Endothelial cell of umbilical vein (primary cell): ENCODE measurements at regions not wholly inside any gene's neighbourhood (a gene's known extent, or its start where the extent isn't known, plus 50 kb on each side); places are given as distances from the start of the nearest gene placed in this dataset.

Experiments used
- BruUV-seq: library from RNA; stranded (reverse); fragments of 400-500 nt; replicated peaks from 2 replicates; lab custom pipeline; 2021; lab: Mats Ljungman, UMichigan
- CTCF ChIA-PET: fragments of 300-600, 350-600 bp; sonication (Branson Sonifier 250); formaldehyde crosslinking; loops from one replicate; lab custom pipeline; 2021; ENCODE audit warnings: antibody characterized with exemption, inconsistent platforms; lab: Charles Lee
- POLR2A ChIA-PET: fragments of 300-600, 350-600 bp; sonication (Branson Sonifier 250); formaldehyde crosslinking; loops from one replicate; lab custom pipeline; 2021; ENCODE audit warnings: antibody characterized with exemption, inconsistent platforms; lab: Charles Lee
- DNase-seq: peaks from one replicate; pipeline ENCODE4 v3.0.0-alpha.2; 2011; ENCODE audit warnings: low read depth, low spot score
- FAIRE-seq: peaks from 2 replicates; lab custom pipeline; 2011; peaks lifted over from hg19 to GRCh38; lab: Jason Lieb, UNC
- H2AFZ ChIP-seq: 2 replicates; pipeline ENCODE4 v1.6.0; 2012; ENCODE audit warnings: low read depth, low read length, control low read depth, inconsistent platforms
- H3K27ac ChIP-seq: 2 replicates; pipeline ENCODE4 v1.5.1; 2011; ENCODE audit warnings: low read depth, mild to moderate bottlenecking, control low read depth, low read length, moderate library complexity; ENCODE audit not compliant: insufficient read depth
- H3K27me3 ChIP-seq, 2 experiments: 2 replicates each; pipeline versions ENCODE4 v1.6.0 to v1.6.1; 2011; ENCODE audit warnings: low read length in 2 of 2, mixed read lengths in 1 of 2; ENCODE audit not compliant: control insufficient read depth in 2 of 2, insufficient read depth in 2 of 2
- H3K36me3 ChIP-seq, 2 experiments: 2 replicates in 1 of 2; 3 replicates in 1 of 2; pipeline ENCODE4 v1.5.1; 2011; ENCODE audit warnings: low read length in 2 of 2, mild to moderate bottlenecking in 1 of 2, moderate library complexity in 1 of 2; ENCODE audit not compliant: control insufficient read depth in 2 of 2, insufficient read depth in 2 of 2; ENCODE audit errors: extremely low read depth in 1 of 2
- H3K4me1 ChIP-seq: 3 replicates; pipeline ENCODE4 v1.5.1; 2011; ENCODE audit warnings: mild to moderate bottlenecking, low read length; ENCODE audit not compliant: control insufficient read depth, insufficient read depth; ENCODE audit errors: extremely low read depth
- H3K4me2 ChIP-seq: 2 replicates; pipeline ENCODE4 v1.6.1; 2011; ENCODE audit warnings: low read length, control low read depth, mixed read lengths; ENCODE audit not compliant: insufficient read depth
- H3K4me3 ChIP-seq, 3 experiments: fragments of 200-600 bp in 1 of 3; sonication (generic), shearing (Covaris generic) in 1 of 3; replicated peaks in 1 of 3; 2 replicates each; pipeline ENCODE4 v1.5.1; 2011 to 2016; ENCODE audit warnings: control low read depth in 3 of 3, low read length in 3 of 3, mild to moderate bottlenecking in 2 of 3, inconsistent platforms in 1 of 3, low read depth in 1 of 3, moderate library complexity in 1 of 3; ENCODE audit not compliant: insufficient read depth in 1 of 3
- H3K79me2 ChIP-seq: 2 replicates; pipeline ENCODE4 v1.6.0; 2012; ENCODE audit warnings: low read length, inconsistent platforms; ENCODE audit not compliant: control insufficient read depth, insufficient read depth
- H3K9ac ChIP-seq: replicated peaks from 2 replicates; pipeline ENCODE3; 2011; ENCODE audit warnings: low read length, control low read depth; ENCODE audit not compliant: insufficient read depth; ENCODE audit errors: extremely low read depth
- H3K9me1 ChIP-seq: replicated peaks from 3 replicates; pipeline ENCODE4 v1.6.0; 2011; ENCODE audit warnings: mild to moderate bottlenecking, low read length; ENCODE audit not compliant: control insufficient read depth, insufficient read depth; ENCODE audit errors: extremely low read depth
- H3K9me3 ChIP-seq: replicated peaks from 2 replicates; pipeline ENCODE4 v1.5.1; 2012; ENCODE audit warnings: low read length, inconsistent platforms; ENCODE audit not compliant: control insufficient read depth, insufficient read depth
- H4K20me1 ChIP-seq: replicated peaks from 2 replicates; pipeline ENCODE3; 2011; ENCODE audit warnings: mild to moderate bottlenecking, low read length; ENCODE audit not compliant: control insufficient read depth, insufficient read depth; ENCODE audit errors: extremely low read depth
- CTCF ChIP-seq, 2 donors: IDR thresholded peaks; 1 replicate in 1 of 2; 2 replicates in 1 of 2; pipeline ENCODE4 v1.5.1; 2011; ENCODE audit warnings: low read length in 2 of 2, mild to moderate bottlenecking in 2 of 2, moderate library complexity in 2 of 2, control low read depth in 1 of 2, inconsistent platforms in 1 of 2, low read depth in 1 of 2; ENCODE audit not compliant: insufficient read depth in 1 of 2; ENCODE audit errors: extremely low read depth in 1 of 2
- EZH2 ChIP-seq: IDR thresholded peaks from 2 replicates; pipeline ENCODE4 v1.6.1; 2012; ENCODE audit warnings: borderline replicate concordance, low read depth, mild to moderate bottlenecking, moderate library complexity, low read length, inconsistent platforms; ENCODE audit not compliant: severe bottlenecking
- FOS ChIP-seq: IDR thresholded peaks from 2 replicates; pipeline ENCODE4 v1.6.1; 2011; ENCODE audit warnings: mild to moderate bottlenecking, low read length, moderate library complexity, borderline replicate concordance; ENCODE audit not compliant: insufficient read depth
- GATA2 ChIP-seq: IDR thresholded peaks from 2 replicates; pipeline ENCODE4 v1.7.0; 2011; ENCODE audit warnings: low read depth, mild to moderate bottlenecking, moderate library complexity, mixed read lengths, low read length; ENCODE audit not compliant: insufficient read length, insufficient read depth
- JUN ChIP-seq: IDR thresholded peaks from 2 replicates; pipeline ENCODE4 v1.6.1; 2011; ENCODE audit warnings: borderline replicate concordance, low read depth; ENCODE audit not compliant: insufficient read length, insufficient read depth
- MAX ChIP-seq: IDR thresholded peaks from 2 replicates; pipeline ENCODE4 v1.6.1; 2011; ENCODE audit not compliant: insufficient read depth, insufficient read length
- MYC ChIP-seq: IDR thresholded peaks from one replicate; pipeline ENCODE4 v1.6.1; 2011; ENCODE audit warnings: mild to moderate bottlenecking, low read depth, low read length
- POLR2A ChIP-seq: IDR thresholded peaks from 2 replicates; pipeline ENCODE4 v1.6.1; 2012; ENCODE audit warnings: low read depth, mild to moderate bottlenecking, control low read depth, low read length
- POLR2AphosphoS5 ChIP-seq: IDR thresholded peaks from 2 replicates; pipeline ENCODE4 v1.6.1; 2012; ENCODE audit warnings: low read depth, mild to moderate bottlenecking, control low read depth, low read length, moderate library complexity; ENCODE audit not compliant: insufficient read depth
- dilution Hi-C: fragments of 300-500 bp; cut with MboI; formaldehyde crosslinking; loops from one replicate; pipeline ENCODE4 v1.15.0; 2019; ENCODE audit warnings: low sequenced_read_pairs; ENCODE audit not compliant: extremely low pct_ligation_motif_present
- intact Hi-C: fragments of 100-400 bp; cut with micrococcal nuclease; formaldehyde crosslinking; loops from one replicate; pipeline ENCODE4 v1.10.0; 2022

- intact Hi-C loops = no loop called here
- ChIA-PET POLR2A (no interaction called here), CTCF (interaction anchor here (0.7 to 1.2 kb wide), 3 partner anchors 11 to 65 kb away, joined by 3 to 5 read pairs (median 4); no protein-coding TSS in a partner anchor)
- Histone ChIP-seq H3K79me2 (no peaks in the 10 kb centered on the region), H3K27ac (peak overlapping the region; percentile 30), H3K9me1 (no peaks in the 10 kb centered on the region), H2AFZ (peak overlapping the region; percentile 77), H3K4me2 (peak overlapping the region; percentile 34), H3K9me3 (no peaks in the 10 kb centered on the region), H4K20me1 (no peaks in the 10 kb centered on the region), H3K27me3 (peaks cover 0 to 3% of the 10 kb centered on the region in 2 experiments), H3K9ac (no peak overlapping the region), H3K4me3 (no peak overlapping the region), H3K4me1 (peaks cover 34% of the 10 kb centered on the region), H3K36me3 (no peaks in the 10 kb centered on the region)
- no peak for DNase-seq
- dilution Hi-C loops = no loop called here
- no TSS peak for BruUV-seq
- TF ChIP-seq EZH2 (no peak), FOS (peak; percentile 39)
- FAIRE-seq = peak; percentile 28
These were observed 323.5 kb downstream of the DAD1 start for GRCh38 chr14:22265319-22266141.

- Histone ChIP-seq H3K9me1 (no peaks in the 10 kb centered on the region), H3K36me3 (no peaks in the 10 kb centered on the region), H3K27me3 (peaks cover 0 to 2% of the 10 kb centered on the region in 2 experiments), H3K4me2 (no peak overlapping the region), H3K27ac (no peak overlapping the region), H3K4me1 (peaks cover 34% of the 10 kb centered on the region), H3K9ac (no peak overlapping the region), H3K4me3 (no peak overlapping the region), H2AFZ (no peak overlapping the region), H4K20me1 (no peaks in the 10 kb centered on the region), H3K79me2 (no peaks in the 10 kb centered on the region), H3K9me3 (no peaks in the 10 kb centered on the region)
- DNase-seq (no peak), FAIRE-seq (peak; percentile 33)
- intact Hi-C loops = no loop called here
- no TSS peak for BruUV-seq
- TF ChIP-seq GATA2 (no peak), FOS (no peak), EZH2 (no peak), MYC (no peak), CTCF (IDR thresholded peaks at IDR 0.05; ENCODE audit: extremely low read depth in 1 of 2, insufficient read depth in 1 of 2, low read depth in 1 of 2, low read length in 2 of 2) (no peak), JUN (no peak), POLR2A (no peak), MAX (no peak), POLR2AphosphoS5 (no peak)
- ChIA-PET POLR2A (no interaction called here), CTCF (interaction anchor here (1.2 to 1.4 kb wide), 3 partner anchors 10 to 50 kb away, joined by 3 to 5 read pairs (median 4); no protein-coding TSS in a partner anchor)
- dilution Hi-C loops = no loop called here
These were observed 324.3 kb downstream of the DAD1 start for GRCh38 chr14:22264759-22265158.
